GM21423 (cell line): ENCODE measurements at regions not wholly inside any gene's neighbourhood (a gene's known extent, or its start where the extent isn't known, plus 50 kb on each side); places are given as distances from the start of the nearest gene placed in this dataset.

ENCODE experiments used
- ATAC-seq: cut with Tn5 transposase; IDR thresholded peaks from one replicate; pipeline ENCODE4 v1.9.1; 2021; ENCODE audit warnings: mild to moderate bottlenecking, moderate library complexity; ENCODE audit not compliant: unreplicated experiment

GRCh38 chr12:125222876-125223275, 157.6 kb downstream of the AACS start:
- ATAC-seq, result no peak

- ATAC-seq, result no peak
Observed at GRCh38 chr12:125225641-125226040, 160.4 kb downstream of the AACS start.

- no peak for ATAC-seq
Observed at GRCh38 chr12:125228519-125229260, 163.5 kb downstream of the AACS start.

GRCh38 chr12:125229878-125230530, 164.8 kb downstream of the AACS start:
- ATAC-seq, result no peak

- ATAC-seq, result no peak
Observed at GRCh38 chr12:125233319-125233718, 168.1 kb downstream of the AACS start.

- no peak for ATAC-seq
Observed at GRCh38 chr12:125239563-125239962, 174.3 kb downstream of the AACS start.

GRCh38 chr12:125240717-125241116, 175.5 kb downstream of the AACS start:
- no peak for ATAC-seq

- no peak for ATAC-seq
Observed at GRCh38 chr12:125243811-125244210, 178.6 kb downstream of the AACS start.

GRCh38 chr12:125244338-125244737, 179.1 kb downstream of the AACS start:
- no peak for ATAC-seq

- ATAC-seq, result no peak
Observed at GRCh38 chr12:125245581-125246557, 180.6 kb downstream of the AACS start.

- no peak for ATAC-seq
Observed at GRCh38 chr12:125247477-125247876, 182.2 kb downstream of the AACS start.

- ATAC-seq, result no peak
Observed at GRCh38 chr12:125249066-125249824, 184.0 kb downstream of the AACS start.

GRCh38 chr12:125249932-125250331, 184.7 kb downstream of the AACS start:
- no peak for ATAC-seq

- ATAC-seq, result no peak
Observed at GRCh38 chr12:125254236-125254635, 189.0 kb downstream of the AACS start.

- no peak for ATAC-seq
Observed at GRCh38 chr12:125254856-125255255, 189.6 kb downstream of the AACS start.

GRCh38 chr12:125255935-125256633, 190.8 kb downstream of the AACS start:
- ATAC-seq, result no peak

- no peak for ATAC-seq
Observed at GRCh38 chr12:125256634-125256936, 191.3 kb downstream of the AACS start.

- no peak for ATAC-seq
Observed at GRCh38 chr12:125259178-125259867, 194.1 kb downstream of the AACS start.

- no peak for ATAC-seq
Observed at GRCh38 chr12:125262851-125263250, 197.6 kb downstream of the AACS start.

- ATAC-seq, result no peak
Observed at GRCh38 chr12:125263385-125263784, 198.2 kb downstream of the AACS start.
